ENCODE measurements at regions not wholly inside any gene's neighbourhood (a gene's known extent, or its start where the extent isn't known, plus 50 kb on each side); places are given as distances from the start of the nearest gene placed in this dataset.

- ATAC-seq, result no peak
- no peaks in the 10 kb centered on the region for H3K4me1 ChIP-seq (ENCODE audit: insufficient read depth)
- H3K9me2 ChIP-seq (ENCODE audit: insufficient read depth), result no peaks in the 10 kb centered on the region
- no peaks in the 10 kb centered on the region for H3F3A ChIP-seq (replicated peaks; ENCODE audit: low read depth)
- no peak overlapping the region for H3K27ac ChIP-seq (ENCODE audit: low read depth)
- H3K4me1 Mint-ChIP-seq, result peaks cover 4% of the 10 kb centered on the region; the same call in 2 of the 3 replicates
- no peaks in the 10 kb centered on the region for H3K27me3 ChIP-seq (ENCODE audit: insufficient read depth)
- no peak overlapping the region for H2AFZ ChIP-seq
- TF ChIP-seq ZNF462 (CRISPR knock-in tag; IDR thresholded peaks at IDR 0.05) (no peak), CREB1 (CRISPR knock-in tag; IDR thresholded peaks at IDR 0.05; ENCODE audit: low read depth) (no peak), ZNF114 (CRISPR knock-in tag; IDR thresholded peaks at IDR 0.05) (no peak), JUNB (IDR thresholded peaks at IDR 0.05; ENCODE audit: unreplicated experiment) (no peak), STAT1 (IDR thresholded peaks at IDR 0.05; ENCODE audit: unreplicated experiment) (no peak), ETS1 (IDR thresholded peaks at IDR 0.05) (no peak), EZH2 (IDR thresholded peaks at IDR 0.05; ENCODE audit: low read depth, unreplicated experiment) (no peak), NANOG (IDR thresholded peaks at IDR 0.05; ENCODE audit: borderline replicate concordance) (no peak), POLR2AphosphoS5 (IDR thresholded peaks at IDR 0.05; ENCODE audit: low read depth) (no peak), EZH2phosphoT487 (IDR thresholded peaks at IDR 0.05; ENCODE audit: unreplicated experiment) (no peak), CTCF (conservative IDR thresholded peaks at IDR 0.05; ENCODE audit: low read depth in 2 of 2) (no peak)
- no peaks in the 10 kb centered on the region for H3K36me3 ChIP-seq (ENCODE audit: insufficient read depth)
- no peaks in the 10 kb centered on the region for H3K79me2 ChIP-seq (replicated peaks; ENCODE audit: insufficient read depth)
- no peak overlapping the region for H3K27ac Mint-ChIP-seq
- no peak overlapping the region for H3K4me3 Mint-ChIP-seq
- H3K36me3 Mint-ChIP-seq (ENCODE audit: low read depth), result peaks cover 4% of the 10 kb centered on the region; the same call in 1 of the 3 replicates
- no peaks in the 10 kb centered on the region for H4K20me1 ChIP-seq (replicated peaks; ENCODE audit: insufficient read depth)
- H3K9me3 Mint-ChIP-seq, result peaks cover 3% of the 10 kb centered on the region; the same call in 1 of the 3 replicates
- no peak for DNase-seq (ENCODE audit: low spot score)
- no peak overlapping the region for H3K4me2 ChIP-seq
- no peak overlapping the region for H3K4me3 ChIP-seq
- peaks cover 4% of the 10 kb centered on the region for H3K27me3 Mint-ChIP-seq (ENCODE audit: insufficient read depth, low read depth, poor library complexity)
Observed at GRCh38 chr14:30356438-30357202, 202.3 kb upstream of the G2E3 start.

Data from GM23338 (cell line).